ENCODE measurements at regions not wholly inside any gene's neighbourhood (a gene's known extent, or its start where the extent isn't known, plus 50 kb on each side); places are given as distances from the start of the nearest gene placed in this dataset.

DNA sequence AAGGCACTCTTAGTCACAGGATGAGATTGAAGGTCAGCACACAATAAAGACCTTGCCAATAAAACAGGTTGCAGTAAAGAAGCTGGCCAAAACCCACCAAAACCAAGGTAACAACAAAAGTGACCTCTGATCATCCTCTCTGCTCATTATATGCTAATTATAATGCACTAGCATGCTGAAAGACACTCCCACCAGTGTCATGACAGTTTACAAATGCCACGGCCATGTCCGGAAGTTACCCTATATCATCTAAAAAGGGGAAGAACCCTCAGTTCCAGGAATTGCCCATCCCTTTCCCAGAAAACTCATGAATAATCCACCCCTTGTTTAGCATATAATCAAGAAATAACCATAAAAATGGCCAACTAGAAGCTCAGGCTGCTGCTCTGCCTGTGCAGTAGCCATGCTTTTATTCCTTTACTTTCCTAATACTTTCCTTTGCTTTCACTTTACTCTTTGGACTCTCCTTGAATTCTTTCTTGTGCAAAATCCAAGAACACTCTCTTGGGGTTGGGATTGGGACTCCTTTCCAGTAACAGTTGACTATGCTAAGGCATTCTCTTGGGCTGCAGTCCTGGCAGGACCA, 527.3 kb upstream of the MAP3K7 start:
- TF ChIP-seq KLF5 (IDR thresholded peaks at IDR 0.05; ENCODE audit: partially characterized antibody), result no peak
- TF ChIP-seq POLR2AphosphoS2 (IDR thresholded peaks at IDR 0.05; ENCODE audit: low read depth, low read length), result no peak

Measured in GM12878 (cell line).